Cardiac septum (tissue), 1 donor: ENCODE measurements at regions not wholly inside any gene's neighbourhood (a gene's known extent, or its start where the extent isn't known, plus 50 kb on each side); places are given as distances from the start of the nearest gene placed in this dataset.
"Not testable (repeated sequence)": the region's sequence is repeated elsewhere in the genome, so short reads cannot be mapped to it uniquely, and the experiment has no call there.

Experiments used
- DNase-seq: peaks from one replicate; pipeline ENCODE4 v3.0.0-alpha.2; 2020; ENCODE audit warnings: low spot score
- intact Hi-C: fragments of 100-400 bp; cut with DNase I; formaldehyde crosslinking; loops from one replicate; pipeline ENCODE4 v1.14.0; 2022
- donor health status: DM: no; HTN: no; CAD: no.

DNA sequence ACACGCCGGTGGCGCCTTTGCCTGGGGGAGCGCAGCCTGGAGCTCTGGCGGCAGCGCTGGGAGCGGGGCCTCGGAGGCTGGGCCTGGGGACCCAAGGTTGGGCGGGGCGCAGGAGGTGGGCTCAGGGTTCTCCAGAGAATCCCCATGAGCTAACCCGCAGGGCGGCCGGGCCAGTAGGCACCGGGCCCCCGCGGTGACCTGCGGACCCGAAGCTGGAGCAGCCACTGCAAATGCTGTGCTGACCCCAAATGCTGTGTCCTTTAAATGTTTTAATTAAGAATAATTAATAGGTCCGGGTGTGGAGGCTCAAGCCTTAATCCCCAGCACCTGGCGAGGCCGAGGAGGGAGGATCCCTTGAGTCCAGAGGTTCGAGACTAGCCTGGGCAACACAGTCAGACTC is 132.2 kb downstream of the POTEH start:
- DNase-seq, intact Hi-C loops: not testable (repeated sequence)

DNA sequence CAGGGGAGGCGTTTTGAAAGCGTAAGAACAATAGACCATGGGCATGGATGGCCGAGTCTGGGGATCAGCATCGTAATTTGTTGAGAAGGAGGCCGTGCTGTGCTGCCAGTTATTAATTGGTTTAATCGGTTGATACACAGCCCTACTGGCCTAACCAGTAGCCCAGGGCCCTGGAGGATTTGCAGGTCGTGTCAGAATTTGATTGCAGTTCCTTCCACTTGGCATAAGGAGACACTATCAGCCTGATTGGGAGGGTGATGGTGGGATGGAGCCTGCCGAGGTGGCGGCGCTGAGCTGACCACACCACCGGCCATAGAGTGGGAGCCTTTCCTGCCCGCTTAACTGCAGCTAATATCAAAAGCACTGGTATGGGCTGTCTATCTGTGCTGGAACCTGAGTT is 133.4 kb downstream of the POTEH start:
- DNase-seq, intact Hi-C loops: not testable (repeated sequence)

DNA sequence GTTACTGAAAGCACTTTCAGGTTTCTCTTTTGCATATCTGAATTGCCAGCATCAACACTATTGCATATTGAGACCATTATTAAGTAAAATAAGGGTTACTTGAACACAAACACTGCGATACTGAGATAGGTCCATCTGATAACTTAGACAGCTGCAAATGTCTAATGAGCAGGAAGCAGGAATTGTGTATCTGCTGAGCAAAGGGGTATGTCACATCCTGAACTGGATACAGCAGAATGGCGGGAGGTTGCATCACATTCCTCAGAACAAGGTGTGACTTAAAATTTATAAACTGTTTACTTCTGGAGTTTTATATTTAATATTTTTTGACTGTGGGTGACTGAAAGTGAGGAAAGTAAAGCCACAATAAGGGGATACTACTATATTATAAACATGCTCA is 142.4 kb downstream of the POTEH start:
- DNase-seq, intact Hi-C loops: not testable (repeated sequence)

DNA sequence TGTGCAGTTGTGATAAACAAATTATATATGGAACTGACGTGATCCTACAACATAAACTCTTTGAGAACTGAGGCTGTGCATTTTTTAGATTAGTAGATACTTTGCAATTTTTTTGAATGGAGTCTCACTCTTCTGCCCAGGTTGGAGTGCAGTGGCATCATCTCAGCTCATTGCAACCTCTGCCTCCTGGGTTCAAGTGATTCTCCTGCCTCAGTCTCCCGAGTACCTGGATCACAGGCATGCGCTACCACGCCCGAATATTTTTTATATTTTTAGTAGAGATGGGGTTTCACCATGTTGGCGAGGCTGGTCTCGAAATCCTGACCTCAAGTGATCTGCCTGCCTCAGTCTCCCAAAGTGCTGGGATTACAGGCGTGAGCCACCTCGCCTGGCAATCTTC is 145.9 kb downstream of the POTEH start:
- intact Hi-C loops = not testable (repeated sequence)
- peak; percentile 61 for DNase-seq

DNA sequence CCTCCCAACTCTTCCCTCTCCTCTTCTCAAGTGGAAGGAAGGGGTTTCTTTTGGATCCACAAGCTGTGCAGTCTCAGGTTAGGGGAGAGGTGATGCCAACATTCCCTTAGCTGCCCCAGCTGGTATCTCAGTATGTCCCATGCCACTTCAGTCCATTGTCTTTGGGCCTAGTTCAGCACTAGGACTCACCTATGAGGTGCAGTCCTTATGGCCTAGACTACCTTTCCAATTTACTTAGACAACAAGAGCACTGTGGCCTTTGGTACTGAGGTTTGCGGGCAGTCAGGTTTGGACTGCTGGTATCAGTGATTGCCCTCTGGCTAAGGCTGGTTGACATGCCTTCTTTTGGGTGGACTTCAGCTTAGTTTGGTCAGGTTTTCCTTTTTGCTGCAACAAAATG is 159.9 kb downstream of the POTEH start:
- intact Hi-C loops, DNase-seq: not testable (repeated sequence)

DNA sequence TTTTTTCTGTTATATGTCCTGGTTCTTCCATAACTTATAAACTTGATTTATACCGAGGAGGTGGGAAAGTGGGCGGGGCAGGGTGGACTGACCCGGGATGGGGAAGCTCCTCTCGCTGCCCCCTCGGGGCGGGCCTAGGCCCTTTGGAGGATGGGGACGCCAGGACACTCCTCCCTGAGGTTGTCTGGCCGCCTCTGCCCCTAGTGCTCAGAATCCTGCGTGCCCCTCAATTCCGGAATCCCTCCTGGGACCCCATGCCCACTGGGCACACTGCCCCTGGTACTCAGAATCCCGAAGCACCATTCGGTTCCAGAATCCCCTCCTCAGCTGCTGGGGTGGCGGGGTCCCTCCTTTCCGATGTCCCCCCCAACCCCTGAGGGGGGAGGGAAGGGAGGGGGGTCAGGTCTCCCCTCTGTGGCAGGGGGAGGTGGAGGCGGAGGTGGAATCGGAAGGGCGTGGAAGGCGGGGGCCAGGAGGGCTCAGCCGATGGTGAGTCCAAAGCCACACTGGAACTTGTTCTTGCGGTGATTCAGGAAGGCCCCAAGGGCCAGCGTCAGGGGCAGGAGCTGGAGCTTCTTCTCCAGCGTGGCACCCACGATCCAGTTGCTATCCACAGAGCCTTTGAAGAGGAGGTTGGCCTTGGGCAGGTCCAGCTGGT is 164.0 kb downstream of the POTEH start:
- peak; percentile 56 for DNase-seq
- intact Hi-C loops = not testable (repeated sequence)

DNA sequence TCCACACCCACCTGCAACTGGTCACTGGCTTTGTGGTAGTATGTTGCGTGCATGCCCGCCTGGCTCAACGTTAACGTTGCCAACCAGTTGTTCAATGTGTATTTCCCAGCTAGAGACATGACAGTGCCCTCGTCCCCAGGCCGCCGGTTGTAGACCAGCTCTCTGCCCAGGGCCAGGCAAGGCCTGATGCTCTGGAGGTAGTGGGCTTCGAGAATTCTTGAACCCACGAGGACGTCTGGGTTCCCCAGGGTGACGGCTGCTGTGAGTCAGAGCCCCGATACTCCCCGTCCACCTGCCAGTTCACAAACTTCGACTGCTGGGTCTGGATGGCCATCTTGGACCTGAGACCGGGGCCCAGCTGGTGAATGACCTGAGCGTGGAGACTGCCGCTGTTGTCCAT is 164.6 kb downstream of the POTEH start:
- intact Hi-C loops = not testable (repeated sequence)
- DNase-seq = peak; percentile 76

DNA sequence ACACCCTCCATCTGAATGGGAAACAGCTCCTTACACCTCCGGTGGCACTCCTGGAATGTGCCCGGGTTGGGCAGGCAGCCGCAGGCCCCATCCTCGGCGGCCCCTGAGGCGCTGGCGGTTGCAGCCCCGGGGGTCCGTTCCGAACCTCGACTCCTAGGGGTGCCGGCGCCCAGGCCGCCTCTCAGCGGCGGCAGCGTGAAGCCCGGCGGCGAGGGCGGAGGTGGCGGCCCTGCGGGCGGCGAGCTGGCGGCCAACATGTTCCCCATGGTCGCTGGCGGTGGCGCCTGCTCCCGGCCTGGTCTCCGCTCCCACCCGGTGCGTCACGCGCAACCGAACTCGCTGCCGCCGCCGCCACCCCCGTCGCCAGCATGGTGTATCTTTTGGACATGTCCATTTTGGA is 165.2 kb downstream of the POTEH start:
- intact Hi-C loops, DNase-seq: not testable (repeated sequence)

DNA sequence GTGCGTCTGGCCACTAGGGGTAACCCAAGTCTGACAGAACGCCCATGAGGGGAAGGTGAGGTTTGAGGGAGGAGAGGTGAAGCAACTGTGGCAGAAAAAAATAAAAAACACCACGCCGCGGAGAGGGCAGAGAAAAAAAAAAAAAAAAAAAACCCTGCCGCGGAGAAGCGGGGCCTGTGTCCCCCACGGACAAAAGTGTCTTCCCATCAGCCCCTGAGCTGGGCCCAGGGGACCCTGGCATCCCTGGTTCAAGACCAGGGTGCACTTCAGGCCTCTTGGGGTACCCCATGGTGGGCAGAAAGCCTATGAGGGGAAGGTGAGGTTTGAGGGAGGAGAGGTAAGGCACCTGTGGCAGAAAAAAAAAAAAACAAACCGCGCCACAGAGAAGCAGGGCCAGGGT is 191.1 kb downstream of the POTEH start:
- peak; percentile 5 for DNase-seq
- intact Hi-C loops = not testable (repeated sequence)

DNA sequence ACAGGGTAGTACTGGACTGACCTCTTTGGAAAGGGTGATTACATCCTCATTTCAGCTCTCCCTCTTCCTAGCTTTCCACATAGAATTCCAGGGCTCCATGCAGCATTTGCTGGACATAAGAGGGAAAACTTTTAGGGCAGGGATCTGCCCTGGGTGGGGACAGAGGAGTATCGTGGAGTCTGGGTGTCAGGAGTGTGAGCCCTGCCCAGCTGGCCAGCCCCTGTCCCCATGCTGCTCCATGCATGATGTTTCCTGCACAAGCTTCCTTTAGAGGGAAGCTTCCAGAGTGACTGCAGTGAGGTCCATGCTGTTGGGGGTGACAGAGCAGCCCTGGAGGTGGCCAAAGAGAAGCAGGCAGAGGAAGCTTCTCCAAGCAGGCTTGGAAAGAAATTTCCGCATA is 214.5 kb downstream of the POTEH start:
- intact Hi-C loops, DNase-seq: not testable (repeated sequence)

DNA sequence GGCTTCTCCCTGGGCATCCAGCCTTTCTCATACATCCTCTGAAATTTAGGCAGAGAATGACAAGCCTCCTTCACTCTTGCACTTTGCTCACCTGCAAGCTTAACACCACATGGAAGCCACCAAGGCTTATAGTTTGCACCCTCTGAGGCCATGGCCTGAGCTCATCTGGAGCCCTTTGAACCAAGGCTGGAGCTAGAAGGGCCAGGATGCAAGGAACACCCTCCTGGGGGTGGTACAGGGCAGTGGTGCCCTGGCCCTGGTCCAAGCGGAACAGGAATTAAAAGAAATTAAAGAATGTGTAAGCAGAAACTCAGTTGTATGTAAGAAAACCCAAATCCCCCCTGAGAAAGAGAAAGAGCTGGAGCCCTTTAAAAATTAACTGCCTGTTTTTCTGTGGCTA is 221.9 kb downstream of the POTEH start:
- DNase-seq, intact Hi-C loops: not testable (repeated sequence)

DNA sequence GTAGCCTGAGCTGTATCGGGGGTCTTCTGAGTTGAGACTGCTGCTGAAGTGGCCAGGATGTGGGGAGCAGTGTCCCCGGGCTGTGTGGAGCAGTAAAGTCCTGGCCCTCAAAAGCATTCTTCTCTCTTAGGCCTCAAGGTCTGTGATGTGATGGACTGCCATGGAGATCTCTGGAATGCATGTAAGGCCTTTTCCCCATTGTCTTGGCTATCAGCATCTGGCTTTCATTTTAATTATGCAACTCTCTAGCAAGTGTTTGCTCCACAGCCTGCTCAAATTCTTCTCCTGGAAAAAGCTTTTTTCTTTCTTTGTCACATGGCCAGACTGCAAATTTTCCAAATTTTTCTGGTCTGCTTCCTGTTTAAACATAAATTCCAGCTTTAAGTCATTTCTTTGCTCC is 229.3 kb downstream of the POTEH start:
- intact Hi-C loops, DNase-seq: not testable (repeated sequence)

DNA sequence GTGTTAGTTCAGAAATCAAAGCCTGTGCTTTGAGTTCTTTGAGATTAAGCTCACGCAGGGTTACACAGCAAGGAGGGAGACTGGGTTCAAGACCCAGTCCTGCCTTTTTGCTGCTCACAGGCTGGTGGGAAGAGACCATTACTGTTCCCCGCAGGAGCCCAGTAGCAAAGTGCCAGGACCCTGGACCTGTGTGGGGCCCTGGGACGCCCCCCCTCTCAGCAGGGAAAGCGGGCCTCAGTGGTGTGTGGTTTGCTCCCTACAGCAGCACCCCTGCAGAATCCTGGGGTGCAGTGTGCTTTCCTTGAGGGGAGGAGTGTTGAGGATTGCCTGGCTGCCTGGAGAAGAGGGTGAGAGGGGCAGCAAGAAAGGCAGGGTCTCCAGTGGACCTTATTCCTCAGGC is 231.1 kb downstream of the POTEH start:
- DNase-seq, intact Hi-C loops: not testable (repeated sequence)

DNA sequence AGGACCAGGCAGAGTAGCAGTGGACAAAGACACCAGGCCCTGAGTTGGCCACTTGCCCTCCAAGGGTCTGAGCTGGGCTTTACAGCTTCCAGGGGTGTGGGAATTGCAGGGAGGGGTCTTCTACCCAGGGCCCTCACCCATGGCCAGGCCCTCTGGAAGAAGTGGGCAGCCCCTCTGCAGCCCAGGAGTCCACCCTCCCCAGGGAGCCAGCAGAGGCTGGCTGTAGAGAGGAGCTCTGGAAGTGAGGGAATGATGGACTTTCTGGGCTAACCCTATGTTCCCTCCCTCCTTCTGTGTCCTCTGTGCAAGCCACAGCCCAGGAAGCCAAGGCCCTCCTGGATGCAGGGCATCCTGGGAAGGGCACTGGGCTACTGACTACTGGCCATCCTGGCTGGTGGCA is 232.3 kb downstream of the POTEH start:
- DNase-seq, intact Hi-C loops: not testable (repeated sequence)

DNA sequence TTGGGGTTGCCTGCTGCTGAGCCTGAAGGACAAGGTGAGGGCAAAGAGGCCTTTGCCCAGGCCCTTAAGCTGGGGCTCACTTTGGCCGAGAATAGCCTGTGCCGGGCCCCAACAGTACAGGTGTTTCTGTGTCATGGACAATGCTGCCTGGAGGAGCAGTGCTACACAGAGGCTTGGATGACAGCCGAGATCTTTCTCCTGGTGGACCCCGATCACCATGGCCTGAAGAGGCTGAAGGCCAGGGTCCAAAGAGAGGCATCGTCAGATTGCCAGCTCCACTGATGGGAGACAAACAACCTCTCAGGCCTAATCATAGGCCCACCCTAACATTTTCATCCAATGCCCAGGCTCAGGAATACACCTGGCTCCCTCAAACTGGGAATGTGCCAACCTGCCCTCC is 232.8 kb downstream of the POTEH start:
- intact Hi-C loops, DNase-seq: not testable (repeated sequence)

DNA sequence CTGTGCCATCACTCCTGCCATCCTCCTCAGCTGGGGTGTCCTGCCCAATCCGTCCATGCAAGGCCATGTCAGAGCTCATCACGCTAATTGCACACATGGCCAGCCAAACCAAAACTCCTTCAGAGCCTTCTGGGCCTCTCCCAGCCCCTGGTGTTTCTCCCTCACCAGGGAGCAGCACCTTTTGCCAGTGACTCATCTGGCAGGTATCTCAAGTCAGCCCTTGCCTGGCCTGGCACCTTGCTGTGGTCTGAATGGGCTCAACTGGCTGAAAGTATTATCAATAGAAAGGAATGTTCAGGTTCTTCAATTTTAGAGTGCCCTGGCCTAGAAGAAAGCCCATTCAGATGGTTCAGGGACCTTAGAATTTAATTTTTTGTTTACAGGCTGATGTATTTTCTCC is 235.0 kb downstream of the POTEH start:
- DNase-seq, intact Hi-C loops: not testable (repeated sequence)

DNA sequence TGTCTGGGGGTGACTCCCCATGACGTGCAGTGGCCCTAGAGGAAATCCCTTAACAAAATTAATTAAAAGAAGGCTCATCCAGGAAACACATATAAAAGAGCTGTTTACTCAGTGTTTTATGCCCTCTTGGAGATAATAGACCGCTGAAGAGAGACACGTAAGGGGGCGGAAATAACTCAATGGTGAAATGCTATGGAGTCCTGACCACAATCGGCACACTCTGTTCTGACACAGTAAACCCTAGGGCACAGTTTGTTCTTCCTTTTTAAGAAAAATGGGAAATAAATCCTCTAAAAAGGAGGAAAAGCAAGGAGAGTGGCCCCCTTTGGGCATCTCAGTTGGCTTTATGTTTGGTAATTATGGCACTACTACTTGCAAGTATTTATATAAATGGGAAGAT is 237.3 kb downstream of the POTEH start:
- intact Hi-C loops, DNase-seq: not testable (repeated sequence)
